ENCODE measurements at regions not wholly inside any gene's neighbourhood (a gene's known extent, or its start where the extent isn't known, plus 50 kb on each side); places are given as distances from the start of the nearest gene placed in this dataset.
A peak's percentile ranks its signal among the peaks of the same experiment; 100 is the strongest.

GRCh38 chr1:172738389-172738788, 79.5 kb downstream of the FASLG start:
- no peaks in the 10 kb centered on the region for H3K36me3 Mint-ChIP-seq
- H3K4me3 Mint-ChIP-seq: no peak overlapping the region
- peaks cover 5% of the 10 kb centered on the region for H3K4me1 Mint-ChIP-seq
- H3K9me3 Mint-ChIP-seq: no peaks in the 10 kb centered on the region
- ATAC-seq (ENCODE audit: low read depth) (no peak), DNase-seq (ENCODE audit: low spot score in 2 of 2) (no peak)
- peaks cover 2% of the 10 kb centered on the region for H3K27me3 Mint-ChIP-seq
- no peak overlapping the region for H3K27ac Mint-ChIP-seq

DNA sequence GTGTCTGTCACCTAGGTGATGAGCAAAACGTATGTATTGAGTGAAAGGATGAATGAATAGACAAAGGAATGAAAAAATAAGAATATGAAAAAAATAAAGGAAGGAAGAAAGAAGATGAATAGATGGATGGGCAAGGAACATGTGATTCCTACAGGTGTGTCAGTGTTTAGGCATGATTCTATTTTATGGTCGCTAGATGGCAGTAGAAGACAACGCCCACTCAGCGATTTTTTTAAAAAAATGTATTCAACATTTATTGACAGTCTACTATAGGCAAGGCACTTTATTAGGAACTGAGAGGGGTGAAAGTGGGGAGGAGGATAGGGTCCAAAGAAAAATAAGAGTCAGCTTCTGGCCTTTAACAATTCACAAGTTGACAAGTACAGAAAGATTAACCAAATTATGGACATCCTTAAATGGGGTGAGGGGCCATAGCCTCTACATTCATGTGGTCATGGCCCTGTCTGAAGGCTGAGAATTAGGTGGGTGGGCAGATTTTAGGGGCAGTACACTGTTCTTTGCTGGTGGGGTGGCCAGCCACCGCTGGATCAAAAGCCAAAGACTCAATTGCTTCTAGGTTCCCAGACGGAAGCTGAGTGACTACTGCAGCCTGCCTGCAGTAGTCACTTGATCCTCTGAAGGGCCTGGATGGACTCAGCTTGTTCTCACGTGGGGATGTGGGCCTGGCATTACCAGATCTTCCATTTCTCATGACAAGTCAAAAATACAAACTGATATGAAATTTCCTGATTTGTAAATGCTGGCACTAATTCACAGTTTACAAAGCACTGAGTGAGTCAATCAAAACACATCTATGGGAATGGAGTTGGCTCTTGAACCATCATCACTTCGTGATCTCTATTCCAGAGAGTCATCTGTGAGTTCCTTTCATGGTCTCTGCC, 83.9 kb downstream of the FASLG start:
- DNase-seq (ENCODE audit: low spot score in 2 of 2): no peak
- no peak overlapping the region for H3K4me3 Mint-ChIP-seq
- H3K36me3 Mint-ChIP-seq: no peaks in the 10 kb centered on the region
- peaks cover 2% of the 10 kb centered on the region for H3K27me3 Mint-ChIP-seq
- H3K9me3 Mint-ChIP-seq: no peaks in the 10 kb centered on the region
- no peak overlapping the region for H3K27ac Mint-ChIP-seq
- peak; percentile 22 for ATAC-seq (ENCODE audit: low read depth)
- peaks cover 26% of the 10 kb centered on the region for H3K4me1 Mint-ChIP-seq

DNA sequence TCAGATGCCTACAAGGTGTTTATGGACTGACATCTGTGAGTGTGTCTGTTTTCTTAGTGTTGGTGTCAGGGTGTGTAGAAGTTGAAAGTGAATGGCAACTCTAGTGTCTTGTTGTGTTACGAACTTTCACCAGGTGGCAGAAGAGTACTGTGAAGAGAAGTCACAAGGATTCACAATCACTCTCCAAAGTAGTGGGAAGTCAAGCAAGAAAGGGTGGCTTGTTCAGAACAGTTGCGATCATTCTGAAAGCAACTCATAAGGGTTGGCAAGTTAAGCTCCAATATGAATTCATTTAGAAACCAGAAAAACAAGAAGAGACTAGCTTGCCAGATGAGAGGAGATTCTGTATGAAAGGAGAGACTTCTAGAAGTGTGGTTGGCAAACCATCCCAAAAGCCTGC, 86.1 kb downstream of the FASLG start:
- DNase-seq (ENCODE audit: low spot score in 2 of 2): peak; percentile 49 to 58
- Mint-ChIP-seq H3K27me3 (peaks cover 1% of the 10 kb centered on the region), H3K4me1 (peaks cover 26% of the 10 kb centered on the region), H3K27ac (no peak overlapping the region), H3K4me3 (no peak overlapping the region), H3K36me3 (no peaks in the 10 kb centered on the region), H3K9me3 (no peaks in the 10 kb centered on the region)
- peak; percentile 72 for ATAC-seq (ENCODE audit: low read depth)

DNA sequence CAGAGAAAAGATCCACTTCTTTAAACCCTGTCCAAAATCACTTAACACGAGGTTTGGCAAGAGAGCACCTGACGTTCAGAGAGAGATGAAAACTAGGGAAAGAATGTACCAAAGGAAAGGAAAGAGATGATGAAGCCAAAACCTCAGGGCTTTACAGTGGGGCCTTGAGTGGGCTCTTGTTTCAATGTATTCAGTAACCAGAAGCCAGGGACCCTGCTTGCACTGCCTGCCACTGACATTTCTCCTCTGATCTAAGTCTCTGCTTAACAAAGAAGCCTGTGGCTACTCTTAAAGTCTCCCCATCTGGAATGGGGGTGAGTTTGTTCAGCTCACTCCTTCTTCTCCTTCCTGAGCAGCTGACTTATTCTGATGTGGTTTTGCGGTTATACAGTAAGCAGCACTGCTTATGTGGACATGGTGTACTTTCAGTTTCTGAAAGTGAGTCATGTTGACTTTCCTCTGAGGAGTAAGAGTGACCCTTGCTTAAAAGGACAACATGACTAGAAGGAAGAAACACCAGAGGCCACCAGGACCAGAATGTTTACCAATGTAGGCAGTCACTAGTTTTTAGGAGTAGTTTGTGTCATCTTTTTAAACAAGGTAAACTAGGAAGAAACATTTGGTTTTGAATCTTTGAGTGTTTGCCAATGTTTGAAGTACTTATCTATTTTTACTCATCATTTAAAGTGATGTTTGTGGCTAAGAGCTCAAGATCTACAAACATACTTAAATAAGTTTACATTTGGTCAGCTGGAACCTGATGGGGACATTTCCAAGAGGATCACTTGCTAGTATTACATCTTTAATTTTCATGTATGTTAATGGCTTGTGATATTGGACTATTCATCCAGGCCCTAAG, 87.4 kb downstream of the FASLG start:
- Mint-ChIP-seq H3K36me3 (no peaks in the 10 kb centered on the region), H3K4me1 (peaks cover 28% of the 10 kb centered on the region), H3K9me3 (no peaks in the 10 kb centered on the region), H3K4me3 (peak overlapping the region; percentile 21), H3K27me3 (no peaks in the 10 kb centered on the region), H3K27ac (peak overlapping the region; percentile 67)
- ATAC-seq (ENCODE audit: low read depth) (peak; percentile 88), DNase-seq (ENCODE audit: low spot score in 2 of 2) (peak in 1 of 2 donors; percentile 25)

DNA sequence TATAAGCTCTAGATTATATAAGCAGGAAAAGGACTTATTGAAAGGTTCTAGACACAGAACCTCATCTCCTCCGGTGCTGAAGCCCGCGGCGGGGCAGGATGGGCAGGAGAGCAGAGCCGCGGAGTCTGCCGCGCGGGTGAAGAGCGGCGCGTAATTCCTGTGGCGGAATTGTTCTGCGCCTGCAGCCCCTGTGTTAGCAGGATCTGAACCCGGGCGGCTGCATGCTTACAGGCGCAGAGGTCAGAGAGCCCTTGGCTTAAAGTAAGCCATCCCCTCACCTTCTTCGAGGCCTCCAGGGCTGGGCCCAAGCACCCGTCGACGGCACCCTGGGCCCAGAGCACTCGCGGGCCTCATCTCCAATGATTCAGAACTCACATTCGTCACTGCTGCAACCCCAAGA, 89.3 kb downstream of the FASLG start:
- H3K27ac Mint-ChIP-seq: no peak overlapping the region
- no peaks in the 10 kb centered on the region for H3K9me3 Mint-ChIP-seq
- peaks cover 28% of the 10 kb centered on the region for H3K4me1 Mint-ChIP-seq
- no peaks in the 10 kb centered on the region for H3K36me3 Mint-ChIP-seq
- ATAC-seq (ENCODE audit: low read depth): no peak
- no peak for DNase-seq (ENCODE audit: low spot score in 2 of 2)
- H3K4me3 Mint-ChIP-seq: no peak overlapping the region
- H3K27me3 Mint-ChIP-seq: no peaks in the 10 kb centered on the region

GRCh38 chr1:172751683-172752082, 92.8 kb downstream of the FASLG start:
- no peaks in the 10 kb centered on the region for H3K9me3 Mint-ChIP-seq
- H3K4me3 Mint-ChIP-seq: no peak overlapping the region
- H3K27me3 Mint-ChIP-seq: peaks cover 3% of the 10 kb centered on the region
- DNase-seq (ENCODE audit: low spot score in 2 of 2): no peak
- no peak for ATAC-seq (ENCODE audit: low read depth)
- peaks cover 22% of the 10 kb centered on the region for H3K4me1 Mint-ChIP-seq
- no peak overlapping the region for H3K27ac Mint-ChIP-seq
- H3K36me3 Mint-ChIP-seq: no peaks in the 10 kb centered on the region

GRCh38 chr1:172753964-172754363, 95.1 kb downstream of the FASLG start:
- Mint-ChIP-seq H3K36me3 (no peaks in the 10 kb centered on the region), H3K4me3 (no peak overlapping the region), H3K9me3 (no peaks in the 10 kb centered on the region), H3K27me3 (peaks cover 6% of the 10 kb centered on the region), H3K27ac (no peak overlapping the region), H3K4me1 (peaks cover 16% of the 10 kb centered on the region)
- no peak for ATAC-seq (ENCODE audit: low read depth)
- no peak for DNase-seq (ENCODE audit: low spot score in 2 of 2)

GRCh38 chr1:172754609-172755008, 95.7 kb downstream of the FASLG start:
- DNase-seq (ENCODE audit: low spot score in 2 of 2) (no peak), ATAC-seq (ENCODE audit: low read depth) (peak; percentile 70)
- H3K9me3 Mint-ChIP-seq: no peaks in the 10 kb centered on the region
- no peaks in the 10 kb centered on the region for H3K36me3 Mint-ChIP-seq
- peaks cover 6% of the 10 kb centered on the region for H3K27me3 Mint-ChIP-seq
- H3K4me1 Mint-ChIP-seq: peaks cover 16% of the 10 kb centered on the region
- H3K27ac Mint-ChIP-seq: no peak overlapping the region
- H3K4me3 Mint-ChIP-seq: no peak overlapping the region

DNA sequence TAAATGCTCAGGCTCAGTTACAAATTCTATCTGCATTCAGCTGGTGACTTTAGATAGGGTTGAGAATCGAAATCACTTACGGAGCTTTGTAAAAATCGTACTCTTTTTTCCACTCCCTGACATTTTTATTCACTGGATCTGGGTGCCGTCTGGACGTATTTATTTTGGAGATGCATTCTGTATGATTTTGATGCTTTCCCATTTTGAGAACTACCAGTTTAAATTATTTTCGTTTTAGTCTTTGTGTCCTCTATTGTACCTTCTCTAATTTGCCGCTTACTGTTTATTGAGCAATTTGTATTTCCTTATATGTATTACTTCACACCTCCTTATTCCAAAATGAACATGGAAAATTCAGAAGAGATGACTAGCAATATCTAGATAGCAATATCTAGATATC, 96.2 kb downstream of the FASLG start:
- Mint-ChIP-seq H3K4me3 (no peak overlapping the region), H3K27me3 (peaks cover 6% of the 10 kb centered on the region), H3K9me3 (no peaks in the 10 kb centered on the region), H3K36me3 (no peaks in the 10 kb centered on the region), H3K4me1 (peaks cover 16% of the 10 kb centered on the region), H3K27ac (no peak overlapping the region)
- DNase-seq (ENCODE audit: low spot score in 2 of 2) (no peak), ATAC-seq (ENCODE audit: low read depth) (no peak)

DNA sequence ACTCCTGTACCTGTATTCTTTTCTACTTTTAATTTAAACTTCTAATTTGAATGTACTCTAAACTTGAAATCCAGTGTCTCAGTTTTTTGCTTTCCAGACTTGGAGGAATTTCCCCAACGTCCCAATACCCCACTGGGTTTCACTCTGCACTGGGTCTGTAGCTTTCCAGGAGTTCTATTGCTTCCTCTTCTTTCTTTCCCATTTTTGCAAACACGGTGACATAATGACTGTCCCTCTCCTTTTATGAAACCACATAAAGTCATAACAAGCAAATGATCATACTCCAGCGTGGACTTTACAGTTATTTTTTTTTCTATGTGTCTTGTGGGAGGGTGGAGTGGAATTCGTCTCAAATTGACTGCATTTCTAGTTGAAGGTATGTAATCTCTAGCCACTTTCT, 97.1 kb downstream of the FASLG start:
- DNase-seq (ENCODE audit: low spot score in 2 of 2) (no peak), ATAC-seq (ENCODE audit: low read depth) (no peak)
- no peaks in the 10 kb centered on the region for H3K36me3 Mint-ChIP-seq
- peaks cover 16% of the 10 kb centered on the region for H3K4me1 Mint-ChIP-seq
- no peaks in the 10 kb centered on the region for H3K9me3 Mint-ChIP-seq
- no peak overlapping the region for H3K27ac Mint-ChIP-seq
- H3K27me3 Mint-ChIP-seq: peaks cover 8% of the 10 kb centered on the region
- no peak overlapping the region for H3K4me3 Mint-ChIP-seq

- Mint-ChIP-seq H3K4me3 (no peak overlapping the region), H3K27ac (no peak overlapping the region), H3K9me3 (no peaks in the 10 kb centered on the region), H3K36me3 (no peaks in the 10 kb centered on the region), H3K27me3 (peaks cover 8% of the 10 kb centered on the region), H3K4me1 (peaks cover 12% of the 10 kb centered on the region)
- DNase-seq (ENCODE audit: low spot score in 2 of 2): no peak
- ATAC-seq (ENCODE audit: low read depth): no peak
These were observed 99.4 kb downstream of the FASLG start for GRCh38 chr1:172758259-172758658.

DNA sequence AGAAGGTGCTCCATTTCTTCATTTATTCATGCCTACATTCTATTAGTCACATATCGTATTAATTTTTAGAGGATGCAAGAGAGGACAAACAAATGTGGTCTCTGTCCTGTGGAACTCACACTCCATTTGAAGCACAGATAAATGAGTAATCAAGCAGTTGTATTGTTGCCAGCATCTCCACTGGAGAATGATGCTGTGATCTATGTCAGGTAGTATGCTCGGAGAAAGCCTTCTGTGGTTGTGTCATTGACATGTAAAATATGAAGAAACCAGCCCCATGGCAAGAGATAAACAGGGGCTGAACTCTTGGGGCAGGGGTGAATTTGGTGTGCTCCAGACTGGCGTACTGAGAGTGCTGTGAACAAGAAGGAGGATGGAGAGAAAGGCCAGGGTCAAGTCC, 101.2 kb downstream of the FASLG start:
- Mint-ChIP-seq H3K4me1 (peaks cover 20% of the 10 kb centered on the region), H3K36me3 (no peaks in the 10 kb centered on the region), H3K9me3 (no peaks in the 10 kb centered on the region), H3K27me3 (peaks cover 8% of the 10 kb centered on the region), H3K4me3 (no peak overlapping the region), H3K27ac (no peak overlapping the region)
- ATAC-seq (ENCODE audit: low read depth): no peak
- DNase-seq (ENCODE audit: low spot score in 2 of 2): no peak

GRCh38 chr1:172761581-172762486, 102.9 kb downstream of the FASLG start:
- Mint-ChIP-seq H3K27me3 (peaks cover 5% of the 10 kb centered on the region), H3K4me3 (no peak overlapping the region), H3K36me3 (no peaks in the 10 kb centered on the region), H3K4me1 (peaks cover 11% of the 10 kb centered on the region), H3K27ac (no peak overlapping the region), H3K9me3 (no peaks in the 10 kb centered on the region)
- ATAC-seq (ENCODE audit: low read depth) (no peak), DNase-seq (ENCODE audit: low spot score in 2 of 2) (no peak)
